Stomach (tissue), 8 donors: ENCODE measurements at regions not wholly inside any gene's neighbourhood (a gene's known extent, or its start where the extent isn't known, plus 50 kb on each side); places are given as distances from the start of the nearest gene placed in this dataset.

Experiments
- DNase-seq, 2 donors: peaks; one replicate each; pipeline versions ENCODE4 v3.0.0 to v3.0.0-alpha.2; 2013 to 2019
- H3K27ac ChIP-seq, 5 donors: fragments of 200-600 bp in 4 of 5; sonication (generic) in 4 of 5; one replicate each; pipeline ENCODE4 v1.5.1; 2013 to 2019; ENCODE audit warnings: mild to moderate bottlenecking in 1 of 5, moderate library complexity in 1 of 5
- H3K27me3 ChIP-seq, 3 donors: fragments of 200-600 bp; sonication (generic); one replicate each; pipeline ENCODE4 v1.5.1; 2017 to 2019; ENCODE audit warnings: mixed run types in 1 of 3
- H3K36me3 ChIP-seq, 4 donors: fragments of 200-600 bp; sonication (generic); 1 replicate in 3 of 4; 2 replicates in 1 of 4; pipeline ENCODE4 v1.5.1; 2016 to 2019
- H3K4me1 ChIP-seq, 4 donors: fragments of 200-600 bp; sonication (generic); one replicate each; pipeline ENCODE4 v1.5.1; 2016 to 2019
- H3K4me3 ChIP-seq, 4 donors: fragments of 200-600 bp; sonication (generic) in 3 of 4; one replicate each; pipeline ENCODE4 v1.5.1; 2016 to 2019; ENCODE audit warnings: mild to moderate bottlenecking in 1 of 4
- H3K9me3 ChIP-seq, 4 donors: fragments of 200-600 bp; sonication (generic); one replicate each; pipeline ENCODE4 v1.5.1; 2016 to 2019
- CTCF ChIP-seq, 7 experiments: fragments of 450-650 bp in 4 of 7; fragments of 200-600 bp in 3 of 7; sonication (generic) in 3 of 7; IDR thresholded peaks; one replicate each; pipeline ENCODE4 v1.5.1; 2016 to 2019; ENCODE audit warnings: antibody characterized with exemption in 7 of 7, control low read depth in 2 of 7, mild to moderate bottlenecking in 1 of 7
- EP300 ChIP-seq: sonication (generic); formaldehyde crosslinking; IDR thresholded peaks from one replicate; pipeline ENCODE4 v1.6.1; 2017; ENCODE audit warnings: antibody characterized with exemption
- POLR2A ChIP-seq, 4 donors: fragments of 450-650 bp; IDR thresholded peaks; one replicate each; pipeline ENCODE4 v1.6.1; 2016; ENCODE audit warnings: antibody characterized with exemption in 4 of 4, control low read depth in 2 of 4, mild to moderate bottlenecking in 1 of 4, moderate library complexity in 1 of 4
- POLR2AphosphoS5 ChIP-seq, 3 donors: sonication (generic); formaldehyde crosslinking; IDR thresholded peaks; one replicate each; pipeline ENCODE4 v1.6.1; 2016; ENCODE audit warnings: antibody characterized with exemption in 3 of 3
- whole genome bisulfite sequencing, 5 donors: extraction: QIAGEN DNeasy Blood & Tissue Kit in 3 of 5; methylation state at CpG; one replicate each; pipeline versions ENCODE4 v1.1.5 to v1.1.7; 2013 to 2018; 5-methylcytosine and 5-hydroxymethylcytosine counted together
- intact Hi-C: fragments of 100-400 bp; cut with DNase I; formaldehyde crosslinking; loops from one replicate; pipeline ENCODE4 v1.15.1; 2023; ENCODE audit warnings: low total_unique reads
- donor health status: healthy with polysubstance abuse.
- donor health status: Bipolar disorder and iron deficiency.
- donor health status: healthy.

GRCh38 chr6:88476388-88476787 is 310.2 kb upstream of the CNR1 start:
- TF ChIP-seq POLR2AphosphoS5 (IDR thresholded peaks at IDR 0.05) (no peak), POLR2A (IDR thresholded peaks at IDR 0.05) (no peak), CTCF (IDR thresholded peaks at IDR 0.05) (no peak), EP300 (no peak)
- no peak for DNase-seq
- H3K27ac ChIP-seq, result no peak overlapping the region
- H3K4me1 ChIP-seq, result no peaks in the 10 kb centered on the region
- no peak overlapping the region for H3K4me3 ChIP-seq
- no peaks in the 10 kb centered on the region for H3K36me3 ChIP-seq
- no peaks in the 10 kb centered on the region for H3K9me3 ChIP-seq
- 58 to 71% (median 67%) methylated on average over 2 of the region's 2 CpGs for WGBS, 5 donors
- intact Hi-C loops, result no loop called here
- H3K27me3 ChIP-seq, result no peaks in the 10 kb centered on the region

GRCh38 chr6:88474720-88475119 is 308.6 kb upstream of the CNR1 start:
- intact Hi-C loops, result no loop called here
- DNase-seq, result no peak
- no peaks in the 10 kb centered on the region for H3K36me3 ChIP-seq
- no peaks in the 10 kb centered on the region for H3K4me1 ChIP-seq
- no peak overlapping the region for H3K4me3 ChIP-seq
- H3K9me3 ChIP-seq, result no peaks in the 10 kb centered on the region
- no peaks in the 10 kb centered on the region for H3K27me3 ChIP-seq
- H3K27ac ChIP-seq, result no peak overlapping the region
- TF ChIP-seq CTCF (IDR thresholded peaks at IDR 0.05) (no peak), POLR2A (IDR thresholded peaks at IDR 0.05) (no peak), POLR2AphosphoS5 (IDR thresholded peaks at IDR 0.05) (no peak), EP300 (no peak)

DNA sequence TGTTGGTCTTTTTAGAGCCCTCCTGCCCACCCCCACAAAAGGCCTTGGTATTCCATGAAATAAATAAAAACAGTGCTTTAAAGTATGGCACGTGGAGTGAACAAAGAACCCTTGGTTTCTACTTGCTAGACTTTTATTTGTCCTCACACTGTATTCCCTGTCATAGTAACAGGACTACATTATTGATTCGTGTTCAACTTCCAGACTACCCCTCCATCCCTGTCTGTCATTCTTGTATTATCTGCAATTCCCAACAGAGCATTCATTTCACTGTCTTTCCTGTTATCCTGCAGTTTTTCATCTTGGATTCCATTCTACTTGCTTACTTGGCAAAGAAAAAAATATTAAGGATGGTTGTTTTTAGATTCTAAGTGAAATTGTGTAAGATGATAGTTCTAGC is 307.4 kb upstream of the CNR1 start:
- 26 to 38% (median 38%) methylated on average over 2 of the region's 2 CpGs for WGBS, 5 donors
- no peaks in the 10 kb centered on the region for H3K4me1 ChIP-seq
- H3K9me3 ChIP-seq, result peaks cover 0 to 5% (median 0%) of the 10 kb centered on the region in 4 donors
- H3K27ac ChIP-seq, result no peak overlapping the region
- H3K27me3 ChIP-seq, result no peaks in the 10 kb centered on the region
- H3K4me3 ChIP-seq, result no peak overlapping the region
- no peak for DNase-seq
- TF ChIP-seq POLR2AphosphoS5 (IDR thresholded peaks at IDR 0.05), result no peak
- no peak for TF ChIP-seq POLR2A (IDR thresholded peaks at IDR 0.05)
- no peak for TF ChIP-seq EP300
- H3K36me3 ChIP-seq, result no peaks in the 10 kb centered on the region
- intact Hi-C loops, result no loop called here

DNA sequence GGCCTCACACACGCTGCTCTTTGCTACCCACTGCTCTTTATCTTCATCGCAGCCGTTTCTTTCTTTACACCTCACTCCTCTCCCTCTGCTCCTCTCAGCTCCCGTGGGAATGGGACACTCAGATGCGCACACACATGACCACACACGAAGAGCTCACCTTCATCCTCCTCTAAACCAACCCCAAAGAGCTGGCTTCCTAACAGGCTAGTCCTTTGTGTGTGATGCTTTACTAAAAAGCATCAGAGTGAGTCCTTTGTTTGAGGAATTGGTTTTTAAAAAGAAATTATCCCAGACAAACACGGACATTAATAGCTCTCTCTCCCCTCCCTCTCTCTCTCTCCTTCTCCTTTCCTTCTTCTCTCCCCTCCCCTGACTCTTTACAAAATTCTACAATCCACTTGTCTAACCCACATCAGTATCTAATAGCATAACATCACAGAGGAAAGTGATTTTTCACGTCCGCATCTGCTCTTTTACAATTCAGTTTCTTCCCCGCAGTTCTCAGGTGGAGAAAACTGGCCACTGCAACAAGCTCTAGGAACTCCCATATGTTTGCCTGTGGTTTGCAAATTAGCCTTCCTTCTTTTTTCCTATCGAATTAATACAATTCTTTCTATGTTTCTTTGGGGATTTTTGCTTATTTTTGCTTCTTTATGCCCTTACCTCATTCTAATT is 306.8 kb upstream of the CNR1 start:
- Histone ChIP-seq H3K36me3 (no peaks in the 10 kb centered on the region), H3K9me3 (peaks cover 0 to 9% (median 0%) of the 10 kb centered on the region in 4 donors), H3K4me3 (no peak overlapping the region), H3K27ac (no peak overlapping the region), H3K27me3 (no peaks in the 10 kb centered on the region), H3K4me1 (no peaks in the 10 kb centered on the region)
- DNase-seq, result no peak
- intact Hi-C loops, result no loop called here
- TF ChIP-seq EP300, result no peak
- no peak for TF ChIP-seq POLR2AphosphoS5 (IDR thresholded peaks at IDR 0.05)
- 41 to 47% (median 44%) methylated on average over 11 of the region's 11 CpGs for whole genome bisulfite sequencing, 5 donors

DNA sequence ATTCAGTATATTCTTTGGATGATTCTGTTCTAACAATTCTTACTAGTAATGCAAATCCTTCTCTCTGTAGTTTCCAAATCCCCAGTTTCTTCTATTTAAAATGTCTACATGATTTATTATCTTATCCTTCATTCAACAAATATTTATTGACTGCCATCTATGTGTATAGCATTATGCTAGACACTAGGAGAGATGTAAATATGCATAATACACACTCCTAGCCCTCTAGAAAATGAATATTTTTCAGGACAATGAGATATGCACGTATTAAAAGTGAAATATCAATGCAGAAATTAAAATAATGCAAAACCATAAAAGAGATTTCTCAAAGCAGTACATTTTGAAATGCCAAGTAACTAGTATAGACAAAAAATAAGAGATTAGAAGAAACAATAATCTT is 293.5 kb upstream of the CNR1 start:
- TF ChIP-seq POLR2AphosphoS5 (IDR thresholded peaks at IDR 0.05) (no peak), EP300 (no peak), POLR2A (IDR thresholded peaks at IDR 0.05) (no peak), CTCF (IDR thresholded peaks at IDR 0.05) (no peak)

More for the DNA sequence above, 293.5 kb upstream of the CNR1 start:
- H3K27me3 ChIP-seq, result no peaks in the 10 kb centered on the region
- DNase-seq, result no peak
- H3K36me3 ChIP-seq, result no peaks in the 10 kb centered on the region
- intact Hi-C loops, result no loop called here
- no peaks in the 10 kb centered on the region for H3K4me1 ChIP-seq
- H3K9me3 ChIP-seq, result no peaks in the 10 kb centered on the region
- 26 to 45% (median 30%) methylated on average over 1 of the region's 1 CpG for WGBS, 5 donors
- no peak overlapping the region for H3K4me3 ChIP-seq
- no peak overlapping the region for H3K27ac ChIP-seq
